NOMO-1 treated with dmso at 0.1 percent for 144 hours (cell line): ENCODE measurements at regions not wholly inside any gene's neighbourhood (a gene's known extent, or its start where the extent isn't known, plus 50 kb on each side); places are given as distances from the start of the nearest gene placed in this dataset.
A peak's percentile ranks its signal among the peaks of the same experiment; 100 is the strongest.

ENCODE experiments used
- DNase-seq: peaks from one replicate; lab custom pipeline; 2025; ENCODE audit not compliant: unreplicated experiment; lab: John Stamatoyannopoulos, UW

DNA sequence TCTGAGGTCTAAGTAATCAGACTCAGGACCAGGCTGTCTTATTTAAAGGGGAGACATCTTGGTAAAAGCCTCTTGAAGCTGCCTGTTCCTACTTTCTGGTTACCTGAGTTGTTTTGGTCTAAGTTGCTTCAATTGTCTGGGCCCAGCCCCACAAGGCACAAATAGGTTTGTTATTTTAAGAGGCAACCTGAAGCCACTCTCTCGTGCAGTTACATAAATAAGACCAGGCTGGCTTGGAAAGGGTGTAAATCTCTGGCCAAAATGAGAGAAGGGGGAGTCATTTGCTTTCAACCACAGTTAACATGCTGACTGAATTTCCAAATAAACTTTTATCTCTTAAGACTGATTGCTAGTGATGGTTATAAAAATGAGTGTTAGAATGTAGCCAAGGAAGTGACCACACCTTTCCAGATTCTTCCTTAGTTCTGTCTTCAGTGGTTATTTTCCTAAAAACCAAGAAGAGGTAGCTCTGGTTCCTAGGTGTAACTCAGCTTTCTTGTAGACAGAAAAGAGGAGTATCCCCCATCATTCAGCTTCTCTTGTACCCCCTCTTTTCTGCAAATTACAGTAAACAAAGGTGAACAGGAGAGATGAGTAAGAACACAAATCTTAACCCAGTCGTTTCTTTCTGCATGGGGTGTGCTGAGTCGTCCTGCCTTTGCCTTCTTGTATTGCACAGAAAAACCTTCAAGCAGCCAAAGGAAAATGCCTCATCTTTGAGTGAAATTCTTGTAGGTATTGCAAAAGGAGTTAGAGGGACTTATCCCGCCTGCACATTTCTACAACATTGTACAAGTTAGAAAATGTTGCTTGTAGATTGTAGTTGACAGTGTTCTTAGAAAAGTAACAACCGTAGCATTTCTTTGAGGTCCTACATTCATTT, 161.5 kb upstream of the NT5C1B start:
- no peak for DNase-seq

DNA sequence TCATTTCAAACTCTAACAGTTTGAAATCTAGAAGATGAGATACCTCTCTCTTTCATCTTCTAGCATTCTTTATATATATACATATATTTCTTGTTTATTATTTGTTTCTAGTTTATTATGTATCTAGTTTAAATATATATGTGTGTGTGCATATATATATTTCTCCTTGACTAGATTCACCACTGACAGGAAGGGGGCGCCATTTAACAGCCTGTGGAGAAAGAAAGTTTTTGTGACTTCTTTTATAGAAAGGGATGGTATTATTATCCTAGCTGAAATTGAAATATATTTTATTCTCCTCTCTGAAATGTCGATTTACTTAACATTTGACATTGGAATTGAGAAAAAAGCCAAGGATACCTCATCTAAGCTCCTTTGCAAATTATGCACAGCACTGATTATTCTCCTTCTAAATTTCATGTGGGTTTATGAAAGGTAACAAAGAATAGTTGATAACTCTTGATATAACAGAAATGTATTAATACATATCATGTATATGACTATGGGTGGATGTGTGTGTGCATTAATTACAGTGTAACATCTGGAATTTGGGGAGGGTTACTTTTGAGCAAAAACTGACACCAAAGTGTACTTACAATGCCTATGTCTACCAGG, 160.7 kb upstream of the NT5C1B start:
- DNase-seq = peak; percentile 16

DNA sequence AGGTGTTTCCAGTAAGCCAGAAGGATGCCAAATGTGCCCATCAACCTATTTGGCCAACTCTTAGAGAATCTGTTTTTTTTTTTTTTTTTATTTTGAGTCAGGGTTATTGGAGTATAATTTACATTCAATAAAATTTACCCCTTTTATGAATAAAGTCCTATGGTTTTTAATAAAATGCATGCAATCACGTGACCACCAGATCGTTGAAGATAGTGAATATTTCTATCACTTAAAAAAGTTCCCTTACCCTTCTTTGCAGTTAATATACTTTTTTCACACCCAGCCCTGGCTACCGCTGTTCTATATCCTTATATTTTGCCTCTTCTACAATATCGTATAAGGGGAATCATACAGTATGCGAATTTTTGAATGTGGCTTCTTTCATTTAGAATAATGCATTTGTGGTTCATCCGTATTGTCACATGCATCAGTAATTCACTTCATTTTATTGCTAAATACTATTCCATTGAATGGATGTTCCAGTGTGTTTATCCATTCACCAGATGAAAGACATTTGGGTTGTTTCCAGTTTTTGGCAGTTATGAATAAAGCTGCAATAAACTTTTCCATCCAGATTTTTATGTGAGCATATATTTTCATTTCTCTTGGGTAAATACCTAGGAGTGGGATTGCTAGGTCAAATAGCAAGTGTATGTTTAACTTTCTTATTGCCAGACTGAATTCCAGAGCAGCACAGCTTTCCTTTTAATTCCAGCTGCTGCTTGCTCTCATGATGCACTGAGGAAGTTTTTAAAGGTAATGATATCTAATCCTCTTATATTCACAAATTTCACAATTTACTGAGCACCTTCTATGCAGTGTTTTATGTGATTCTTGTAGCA, 156.3 kb upstream of the NT5C1B start:
- no peak for DNase-seq

DNA sequence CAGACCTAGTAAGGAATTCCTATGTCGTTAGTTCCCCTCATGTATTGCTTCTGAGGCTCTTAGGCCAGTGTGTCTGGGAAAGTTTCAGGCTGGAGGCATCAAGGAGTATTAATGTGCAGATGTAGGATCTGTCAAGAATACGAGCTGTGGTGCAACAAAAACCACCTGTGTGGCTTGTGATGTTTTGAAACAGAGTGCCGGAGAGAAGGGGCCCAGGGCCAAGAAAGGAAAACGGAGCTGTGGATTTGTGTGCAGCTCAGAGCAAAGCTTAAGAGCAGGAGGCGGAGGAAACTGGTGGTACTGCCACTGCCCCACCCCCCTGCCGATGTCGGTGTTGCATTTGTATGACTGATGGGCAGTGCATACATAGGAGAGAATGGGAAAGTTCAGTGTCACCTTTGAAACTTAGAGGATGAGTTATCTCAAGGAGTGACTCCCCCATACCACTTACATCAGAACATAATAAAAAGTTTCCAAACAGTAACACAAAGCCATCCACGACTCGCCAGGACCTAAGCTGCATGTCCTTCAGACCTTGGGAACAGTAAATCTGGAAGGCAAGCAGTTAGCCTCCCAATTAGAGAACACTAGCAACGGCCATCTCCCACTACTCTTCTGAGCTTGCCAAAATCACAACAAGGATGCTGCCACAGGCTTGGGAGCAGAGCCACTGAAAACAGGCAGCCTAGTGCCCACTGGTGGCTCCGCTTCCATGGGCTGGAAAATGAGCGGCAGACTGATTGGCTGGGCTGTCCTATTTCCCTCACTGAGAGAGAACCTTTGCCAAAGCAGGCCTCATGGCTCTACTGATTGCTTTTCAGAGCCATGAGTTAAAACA, 152.7 kb upstream of the NT5C1B start:
- DNase-seq = no peak

DNA sequence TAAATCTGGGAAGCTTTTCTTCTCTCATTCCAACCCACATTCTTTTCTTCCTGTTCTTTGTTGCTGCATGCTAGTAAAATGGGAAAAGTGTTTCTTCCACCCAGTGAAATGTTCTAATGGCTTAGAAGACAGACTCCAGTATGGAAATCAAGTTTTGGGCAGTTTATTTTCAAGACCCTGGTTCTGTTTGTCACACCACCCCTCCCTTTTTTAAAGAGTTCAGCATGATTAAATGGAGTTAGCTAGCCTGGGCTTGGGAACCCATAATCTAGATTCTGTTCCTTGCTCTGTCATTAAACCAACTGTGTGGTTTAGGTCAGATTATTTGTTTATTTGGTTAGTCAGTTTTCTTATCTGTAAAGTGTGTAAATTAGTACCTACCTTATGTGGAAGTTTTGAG, 151.8 kb upstream of the NT5C1B start:
- DNase-seq = no peak

DNA sequence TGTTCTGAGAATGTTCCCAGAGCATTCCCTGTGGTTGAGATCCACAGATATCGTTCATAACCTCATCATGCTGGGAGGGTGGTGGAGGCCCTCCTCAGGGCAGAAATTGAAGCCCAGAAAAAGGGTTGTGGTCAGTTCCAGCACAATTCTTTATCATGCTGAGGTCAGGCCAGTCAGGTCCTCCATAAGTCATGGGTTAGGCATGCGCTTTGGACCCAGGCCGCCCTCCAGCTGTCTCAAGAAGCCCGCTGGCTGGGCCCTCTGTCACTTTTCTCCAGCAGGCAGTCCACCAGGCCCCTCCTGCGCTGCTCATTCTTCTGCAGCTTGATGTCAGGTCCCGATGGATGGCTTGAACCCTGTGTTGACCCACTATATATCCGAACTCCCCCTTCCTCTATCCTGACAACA, 151.1 kb upstream of the NT5C1B start:
- DNase-seq = no peak

DNA sequence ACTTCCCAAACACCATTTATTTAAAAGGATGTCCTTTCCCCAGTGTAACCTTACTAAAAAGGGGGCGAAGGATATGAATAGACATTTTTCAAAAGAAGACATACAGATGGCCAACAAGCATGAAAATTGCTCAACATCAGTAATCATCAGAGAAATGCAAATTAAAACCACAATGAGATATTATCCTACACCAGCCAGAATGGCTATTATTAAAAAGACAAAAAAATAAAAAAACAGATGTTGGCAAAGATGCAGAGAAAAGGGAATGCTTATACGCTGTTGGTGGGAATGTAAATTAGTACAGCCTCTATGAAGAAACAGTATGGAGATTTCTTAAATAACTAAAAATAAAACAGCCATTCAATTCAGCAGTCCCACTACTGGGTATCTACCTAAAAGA, 142.3 kb upstream of the NT5C1B start:
- DNase-seq = no peak

DNA sequence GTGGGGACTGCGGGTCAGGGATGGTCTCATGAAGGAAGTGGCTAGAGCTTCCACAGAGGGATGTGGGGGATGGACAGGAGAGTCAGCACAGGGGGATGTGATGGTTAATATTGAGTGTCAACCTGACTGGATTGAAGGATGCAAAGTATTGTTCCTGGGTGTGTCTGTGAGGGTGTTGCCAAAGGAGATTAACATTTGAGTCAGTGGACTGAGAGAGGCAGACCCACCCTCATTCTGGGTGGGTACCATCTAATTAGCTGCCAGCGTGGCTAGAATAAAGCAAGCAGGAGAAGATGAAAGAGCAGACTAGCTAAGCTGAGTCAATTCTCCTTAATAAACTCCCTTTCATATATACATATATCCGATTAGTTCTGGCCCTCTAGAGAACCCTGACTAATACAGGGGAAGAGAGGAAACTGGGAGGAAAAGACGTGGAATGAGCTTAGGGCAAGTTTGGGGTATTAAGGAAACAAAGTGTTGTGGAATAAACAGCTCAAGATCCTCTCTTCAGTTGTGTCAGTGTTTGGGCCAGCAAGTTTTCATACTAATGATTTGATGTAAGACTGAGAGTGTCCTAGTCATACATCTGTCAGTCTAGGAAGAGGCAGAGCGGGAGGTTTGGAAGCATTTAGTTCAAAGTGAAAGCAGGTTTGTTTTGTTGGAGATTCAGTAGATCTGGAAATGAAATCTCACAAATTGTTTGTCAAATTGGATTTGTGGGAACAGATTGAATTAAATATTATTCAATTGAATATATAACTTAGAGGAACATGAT, 135.2 kb upstream of the NT5C1B start:
- no peak for DNase-seq

DNA sequence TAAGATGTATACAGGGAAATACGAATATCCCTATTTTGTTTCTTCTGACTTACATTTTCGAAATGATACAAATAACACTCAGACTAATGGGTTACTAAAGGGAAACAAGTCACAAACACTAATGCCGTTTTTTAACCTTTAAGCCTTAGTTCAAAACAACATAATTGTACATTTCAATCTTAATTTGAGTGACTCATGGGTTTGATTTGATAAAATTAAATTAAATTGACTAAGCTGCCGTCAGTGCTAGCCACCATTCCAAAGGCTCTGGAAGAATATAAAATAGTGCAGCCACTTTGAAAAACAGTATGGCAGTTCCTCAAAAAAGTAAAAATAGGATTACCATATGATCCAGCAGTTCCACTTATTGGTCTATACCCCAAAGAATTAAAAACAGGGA, 133.8 kb upstream of the NT5C1B start:
- no peak for DNase-seq

DNA sequence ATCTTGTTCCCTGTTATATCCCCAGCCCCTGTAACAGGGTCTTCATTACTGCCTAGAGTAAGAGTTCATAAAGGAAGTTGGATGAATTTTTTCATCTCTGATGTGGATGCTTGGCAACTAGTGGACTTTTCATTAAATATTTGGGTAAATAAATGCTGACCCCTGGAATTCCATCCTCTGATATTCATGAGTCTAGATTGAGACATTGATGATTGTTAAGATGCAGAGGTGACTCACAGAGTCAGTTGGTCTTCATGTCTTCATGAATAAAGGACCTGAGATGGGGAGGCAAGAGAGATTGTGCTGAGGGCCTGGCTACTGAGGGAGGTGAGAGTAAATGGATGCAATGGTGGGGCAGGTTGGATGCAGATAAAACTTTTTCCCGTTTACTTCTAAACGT, 132.7 kb upstream of the NT5C1B start:
- DNase-seq = no peak

DNA sequence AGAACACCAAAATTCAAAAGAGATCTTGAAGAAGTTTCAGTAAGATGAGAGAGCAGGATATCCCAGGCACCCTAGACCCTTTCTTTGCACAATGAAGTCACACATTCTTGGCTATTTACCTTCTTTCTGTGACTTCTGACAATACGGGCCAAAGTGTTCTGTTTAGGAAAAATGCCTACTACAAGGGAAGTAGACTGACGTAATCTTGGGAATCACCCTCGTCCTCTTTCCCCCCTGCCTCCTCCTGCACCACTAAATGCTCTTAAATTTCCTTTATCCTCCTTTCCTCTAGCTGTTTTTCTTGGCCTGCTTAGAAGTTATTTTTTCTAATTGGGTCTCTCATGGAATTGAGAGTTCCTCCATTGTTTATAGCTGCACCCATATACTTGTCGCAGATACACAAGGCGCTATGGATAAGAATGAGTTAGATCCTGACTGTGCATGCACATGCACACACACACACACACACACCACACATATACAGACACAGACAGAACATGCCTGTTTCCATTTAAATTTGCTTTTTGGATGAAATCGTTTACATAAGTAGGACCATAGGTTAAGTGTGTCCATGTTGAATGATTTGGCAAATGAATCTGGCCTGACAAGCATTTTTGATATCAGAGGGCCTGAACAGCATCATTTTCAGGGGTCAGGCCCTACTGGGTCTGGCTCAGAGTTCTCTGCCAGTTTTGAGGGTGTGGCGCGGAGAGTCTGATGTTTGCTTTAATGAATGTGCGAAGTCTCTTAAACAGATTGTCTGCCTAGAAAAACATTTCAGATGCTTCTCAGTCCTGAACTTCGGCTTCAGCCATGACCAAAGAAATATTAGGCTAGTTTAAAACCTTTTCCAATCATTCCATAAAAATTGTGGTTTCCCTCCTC, 131.9 kb upstream of the NT5C1B start:
- no peak for DNase-seq

DNA sequence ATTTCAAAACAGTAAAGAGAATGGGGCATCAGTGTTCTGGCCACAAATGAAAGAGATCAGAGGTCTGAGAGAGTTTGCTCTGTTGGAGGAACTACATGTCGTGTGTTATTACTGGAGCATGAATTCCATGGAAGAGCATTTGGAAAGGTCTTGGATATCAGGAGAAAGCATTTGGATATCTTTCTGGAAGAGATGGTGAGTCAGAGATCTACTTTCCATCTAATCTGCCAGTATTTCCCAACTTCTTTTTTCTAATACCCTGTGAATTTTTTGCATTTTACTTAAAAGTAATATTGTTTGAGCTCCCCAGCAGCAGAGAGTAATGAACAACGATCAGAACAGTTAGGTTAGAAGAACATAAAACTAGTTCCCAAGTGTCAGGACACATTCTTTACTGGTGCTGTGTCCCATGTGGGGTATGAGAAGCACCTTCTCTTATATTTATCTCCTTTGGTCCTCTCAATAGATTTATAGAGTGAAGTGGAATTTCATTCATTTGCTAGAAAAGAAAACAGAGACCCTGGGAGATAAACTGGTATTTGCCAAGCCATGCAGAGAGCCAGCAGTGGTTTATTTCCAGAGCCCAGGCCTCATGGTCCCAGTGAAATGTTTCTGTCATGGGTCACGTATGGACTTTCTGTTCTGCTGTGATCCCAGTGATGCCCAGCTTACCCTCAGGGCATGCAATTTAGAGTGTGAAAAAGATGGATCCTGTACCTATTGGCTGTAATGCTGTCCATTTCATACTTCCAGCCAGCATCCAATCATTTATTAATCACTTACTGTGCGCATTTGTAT, 130.8 kb upstream of the NT5C1B start:
- no peak for DNase-seq

DNA sequence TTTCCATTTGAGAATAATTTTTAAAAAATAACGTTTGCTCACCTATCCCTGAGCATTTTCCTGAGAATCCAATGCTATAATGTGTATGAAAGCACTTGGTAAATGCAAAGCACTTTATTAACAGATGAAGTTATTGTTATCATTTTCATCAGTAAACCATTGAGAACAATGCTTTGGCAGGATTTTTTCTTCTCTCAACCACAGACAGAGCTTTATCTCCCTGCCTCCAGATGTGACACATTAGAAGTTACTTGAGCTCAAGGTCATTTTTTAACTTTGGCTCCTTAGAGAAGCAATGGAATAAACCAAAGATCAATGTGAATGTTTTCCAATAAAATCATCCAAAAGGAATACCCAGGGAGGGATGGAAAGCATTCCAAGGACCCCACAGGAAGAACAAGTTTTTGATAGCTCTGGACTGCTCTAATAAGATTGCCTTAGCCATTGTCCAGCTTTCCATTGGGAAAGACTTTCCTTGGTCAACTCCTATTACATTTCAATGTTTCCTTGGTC, 118.9 kb upstream of the NT5C1B start:
- no peak for DNase-seq

DNA sequence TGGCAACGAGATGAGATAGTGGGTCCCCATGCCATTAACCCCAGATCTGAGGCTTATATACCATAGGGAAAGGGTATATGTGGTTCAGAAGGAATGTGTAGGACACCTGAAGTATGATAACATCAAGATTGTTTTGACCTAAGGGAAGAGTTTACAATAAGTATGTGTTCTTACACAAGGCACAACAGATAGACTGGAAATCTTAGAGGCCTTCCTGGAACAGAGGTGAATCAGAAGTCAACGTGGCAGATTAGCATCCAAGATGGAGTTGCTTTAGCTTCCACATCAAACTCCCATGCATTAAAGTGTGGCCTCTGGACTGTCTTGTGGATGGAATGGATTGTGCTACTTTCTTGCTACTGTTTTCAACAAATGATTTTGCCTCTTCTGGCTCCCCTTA, 116.6 kb upstream of the NT5C1B start:
- no peak for DNase-seq

DNA sequence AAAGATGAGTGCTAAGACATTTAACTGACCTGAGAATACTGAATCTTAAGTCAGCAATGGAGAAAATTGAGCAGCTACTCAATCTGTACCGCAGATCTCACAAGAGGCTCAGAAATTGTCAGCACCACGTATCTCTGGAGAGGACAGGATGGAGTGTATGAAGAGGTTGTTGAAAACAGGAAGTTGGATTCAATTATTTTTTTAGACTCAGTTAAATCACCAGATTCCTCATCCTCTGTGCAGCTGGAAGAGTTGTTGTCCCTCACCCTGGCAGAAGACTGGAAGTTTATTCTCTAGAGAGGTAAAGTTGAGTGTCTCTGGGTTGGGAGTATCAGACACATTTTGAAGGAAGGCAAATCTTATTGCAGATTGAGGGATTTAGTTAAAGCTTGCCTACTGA, 114.9 kb upstream of the NT5C1B start:
- no peak for DNase-seq

DNA sequence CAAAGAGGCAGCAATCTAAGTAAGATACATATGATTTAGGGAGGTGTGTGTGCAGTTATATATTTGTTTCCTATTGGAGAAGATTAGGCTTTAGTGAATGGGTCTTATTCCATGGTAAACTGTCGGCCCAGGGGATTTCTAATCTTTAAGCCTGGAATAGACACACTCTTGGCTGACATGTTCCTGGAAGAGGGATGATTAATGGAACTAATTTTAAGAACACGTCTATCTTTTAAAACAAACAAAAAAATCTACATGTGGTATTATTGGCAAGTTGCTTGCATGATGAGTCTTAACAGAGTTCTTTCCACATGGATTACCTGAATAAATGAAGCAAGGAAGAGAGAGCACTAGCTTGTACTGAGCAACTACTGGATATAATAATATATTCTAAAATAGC, 114.2 kb upstream of the NT5C1B start:
- no peak for DNase-seq

DNA sequence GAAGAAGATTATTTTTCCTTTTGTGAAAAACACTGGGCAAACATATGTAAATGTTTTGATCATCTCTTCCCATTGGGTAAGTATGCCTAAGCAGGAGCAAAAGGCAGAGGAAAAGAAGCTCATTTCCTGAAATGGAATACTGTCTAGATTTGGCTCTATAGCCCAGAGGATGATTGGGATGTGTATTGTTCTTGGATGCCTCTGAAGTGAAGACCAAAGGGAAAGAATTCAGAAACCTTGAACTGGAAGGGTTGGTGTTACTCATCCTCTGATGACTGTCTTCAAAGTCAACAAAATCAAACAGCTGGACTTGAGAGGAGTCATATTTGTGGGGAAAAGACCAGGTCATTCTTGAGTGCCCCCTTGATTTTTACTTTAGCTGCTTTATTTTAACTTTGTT, 112.6 kb upstream of the NT5C1B start:
- no peak for DNase-seq

DNA sequence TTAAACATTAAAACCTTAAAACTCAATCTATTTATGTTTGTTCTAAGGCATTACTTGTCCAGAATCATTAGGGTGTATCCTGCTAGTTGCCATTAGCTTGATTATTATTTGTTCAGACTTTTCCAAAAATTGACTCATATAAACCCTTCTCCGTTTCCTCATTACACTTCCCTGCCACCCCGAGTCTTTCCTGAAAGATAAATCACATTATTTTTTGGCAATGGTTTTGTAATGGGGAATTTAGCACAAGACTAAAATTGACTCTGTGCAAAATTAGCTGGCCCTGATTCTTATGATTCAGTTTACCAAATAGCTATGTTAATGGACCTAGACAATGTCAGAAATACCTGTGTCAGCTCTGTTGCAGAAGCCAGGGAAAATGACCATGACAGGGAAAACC, 112.2 kb upstream of the NT5C1B start:
- DNase-seq = no peak
